ENCODE measurements at regions not wholly inside any gene's neighbourhood (a gene's known extent, or its start where the extent isn't known, plus 50 kb on each side); places are given as distances from the start of the nearest gene placed in this dataset.

- Mint-ChIP-seq H3K9me3 (peaks cover 15% of the 10 kb centered on the region), H3K27ac (no peak overlapping the region), H3K4me1 (ENCODE audit: unreplicated experiment) (no peaks in the 10 kb centered on the region), H3K27me3 (no peaks in the 10 kb centered on the region), H3K4me3 (no peak overlapping the region), H3K36me3 (no peaks in the 10 kb centered on the region)
- DNase-seq (ENCODE audit: extremely low spot score, unreplicated experiment) = no peak
- no peak for TF ChIP-seq CTCF (conservative IDR thresholded peaks at IDR 0.05)
Measured at GRCh38 chr7:45993621-45994020, 72.5 kb upstream of the IGFBP3 start.

- no peaks in the 10 kb centered on the region for H3K4me1 Mint-ChIP-seq (ENCODE audit: unreplicated experiment)
- no peak for TF ChIP-seq CTCF (conservative IDR thresholded peaks at IDR 0.05)
- no peak overlapping the region for H3K4me3 Mint-ChIP-seq
- DNase-seq (ENCODE audit: extremely low spot score, unreplicated experiment) = no peak
- no peak overlapping the region for H3K27ac Mint-ChIP-seq
- H3K27me3 Mint-ChIP-seq = no peaks in the 10 kb centered on the region
- H3K36me3 Mint-ChIP-seq = no peaks in the 10 kb centered on the region
- peaks cover 15% of the 10 kb centered on the region for H3K9me3 Mint-ChIP-seq
Measured at GRCh38 chr7:45992826-45993225, 71.8 kb upstream of the IGFBP3 start.

- no peak for TF ChIP-seq CTCF (conservative IDR thresholded peaks at IDR 0.05)
- Mint-ChIP-seq H3K9me3 (peaks cover 6% of the 10 kb centered on the region), H3K4me3 (no peak overlapping the region), H3K27me3 (no peaks in the 10 kb centered on the region), H3K27ac (no peak overlapping the region), H3K36me3 (no peaks in the 10 kb centered on the region), H3K4me1 (ENCODE audit: unreplicated experiment) (no peaks in the 10 kb centered on the region)
- peak; percentile 10 for DNase-seq (ENCODE audit: extremely low spot score, unreplicated experiment)
Measured at GRCh38 chr7:45990276-45990675, 69.2 kb upstream of the IGFBP3 start.

- Mint-ChIP-seq H3K9me3 (peaks cover 6% of the 10 kb centered on the region), H3K4me3 (no peak overlapping the region), H3K4me1 (ENCODE audit: unreplicated experiment) (no peaks in the 10 kb centered on the region), H3K27me3 (peaks cover 3% of the 10 kb centered on the region), H3K27ac (no peak overlapping the region), H3K36me3 (no peaks in the 10 kb centered on the region)
- peak; percentile 16 for DNase-seq (ENCODE audit: extremely low spot score, unreplicated experiment)
- TF ChIP-seq CTCF (conservative IDR thresholded peaks at IDR 0.05) = no peak
Measured at GRCh38 chr7:45988405-45989057, 67.5 kb upstream of the IGFBP3 start.

GRCh38 chr7:45987521-45988290, 66.6 kb upstream of the IGFBP3 start:
- Mint-ChIP-seq H3K27me3 (peaks cover 3% of the 10 kb centered on the region), H3K36me3 (no peaks in the 10 kb centered on the region), H3K4me3 (no peak overlapping the region), H3K4me1 (ENCODE audit: unreplicated experiment) (no peaks in the 10 kb centered on the region), H3K27ac (no peak overlapping the region), H3K9me3 (peaks cover 6% of the 10 kb centered on the region)
- no peak for DNase-seq (ENCODE audit: extremely low spot score, unreplicated experiment)
- no peak for TF ChIP-seq CTCF (conservative IDR thresholded peaks at IDR 0.05)
